DND-41 (cell line): ENCODE measurements at regions not wholly inside any gene's neighbourhood (a gene's known extent, or its start where the extent isn't known, plus 50 kb on each side); places are given as distances from the start of the nearest gene placed in this dataset.

ENCODE experiments used
- ATAC-seq: fragments of 200-7000 bp; cut with Tn5 transposase; 3 replicates; pipeline ENCODE4 v1.9.1; 2021; ENCODE audit warnings: low read depth; ENCODE audit not compliant: insufficient read depth
- DNase-seq: peaks from one replicate; pipeline ENCODE4 v3.0.0-alpha.2; 2020
- H2AFZ ChIP-seq: 2 replicates; pipeline ENCODE4 v1.6.0; 2012; ENCODE audit warnings: low read depth, low read length
- H3K27ac ChIP-seq: 2 replicates; pipeline ENCODE4 v1.5.1; 2012; ENCODE audit warnings: low read length, inconsistent platforms
- H3K27me3 ChIP-seq: fragments of 200-600 bp; sonication (generic); 2 replicates; pipeline ENCODE4 v1.6.0; 2012; ENCODE audit warnings: low read length, mild to moderate bottlenecking, inconsistent platforms; ENCODE audit not compliant: insufficient read depth, poor library complexity
- H3K36me3 ChIP-seq: 2 replicates; pipeline ENCODE4 v1.5.1; 2012; ENCODE audit warnings: low read length, inconsistent platforms; ENCODE audit not compliant: insufficient read depth
- H3K4me1 ChIP-seq: 2 replicates; pipeline ENCODE4 v1.5.1; 2012; ENCODE audit warnings: mild to moderate bottlenecking, low read length; ENCODE audit not compliant: insufficient read depth
- H3K4me2 ChIP-seq: 2 replicates; pipeline ENCODE4 v1.6.0; 2012; ENCODE audit warnings: mild to moderate bottlenecking, moderate library complexity, low read length, inconsistent platforms; ENCODE audit not compliant: insufficient read depth
- H3K4me3 ChIP-seq, 2 experiments: fragments of 200-600 bp in 1 of 2; shearing (Covaris generic) in 1 of 2; 2 replicates each; pipeline ENCODE4 v1.5.1; 2012 to 2016; ENCODE audit warnings: inconsistent platforms in 2 of 2, low read length in 2 of 2, mild to moderate bottlenecking in 2 of 2, low read depth in 1 of 2, moderate library complexity in 1 of 2
- H3K79me2 ChIP-seq: 2 replicates; pipeline ENCODE4 v1.6.0; 2012; ENCODE audit warnings: low read length, inconsistent platforms; ENCODE audit not compliant: insufficient read depth
- H3K9ac ChIP-seq: 2 replicates; pipeline ENCODE4 v1.6.0; 2012; ENCODE audit warnings: low read depth, mild to moderate bottlenecking, inconsistent platforms, low read length, moderate library complexity
- H3K9me3 ChIP-seq: 2 replicates; pipeline ENCODE4 v1.5.1; 2012; ENCODE audit warnings: low read length, moderate library complexity, mild to moderate bottlenecking, inconsistent platforms; ENCODE audit not compliant: insufficient read depth, severe bottlenecking
- H4K20me1 ChIP-seq: 2 replicates; pipeline ENCODE4 v1.6.0; 2012; ENCODE audit warnings: low read length; ENCODE audit not compliant: insufficient read depth
- CTCF ChIP-seq: IDR thresholded peaks from 2 replicates; pipeline ENCODE4 v1.5.1; 2012; ENCODE audit warnings: borderline replicate concordance, low read length, moderate library complexity, mild to moderate bottlenecking; ENCODE audit not compliant: poor library complexity, severe bottlenecking; ENCODE audit errors: extremely low read depth
- EZH2 ChIP-seq: IDR thresholded peaks from 3 replicates; pipeline ENCODE4 v1.6.1; 2012; ENCODE audit warnings: borderline replicate concordance, low read depth, mild to moderate bottlenecking, moderate library complexity, low read length, inconsistent platforms; ENCODE audit not compliant: severe bottlenecking

DNA sequence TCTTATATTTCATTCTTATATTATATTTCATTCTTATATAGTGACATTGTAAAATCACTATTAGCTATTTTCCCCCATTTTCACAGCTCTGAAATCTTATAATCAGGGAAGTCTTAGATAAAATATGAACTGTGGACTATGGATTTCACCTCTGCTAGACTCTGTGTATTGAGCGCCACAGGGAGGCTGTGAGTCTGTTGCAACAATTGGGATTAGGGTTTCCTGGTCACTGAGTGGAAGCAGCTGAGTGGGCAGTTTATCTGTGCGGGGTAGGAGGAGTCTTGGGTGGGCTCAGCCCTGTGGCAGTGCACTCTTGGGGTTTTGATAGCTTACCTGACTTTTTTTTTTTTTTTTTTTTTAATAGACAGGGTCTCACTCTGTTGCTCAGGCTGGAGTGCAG is 249.5 kb downstream of the PTTG2 start:
- DNase-seq (no peak), ATAC-seq (no peak)
- Histone ChIP-seq H3K4me2 (no peak overlapping the region), H3K4me1 (no peaks in the 10 kb centered on the region), H3K27me3 (no peaks in the 10 kb centered on the region), H3K79me2 (no peaks in the 10 kb centered on the region), H3K36me3 (no peaks in the 10 kb centered on the region), H3K9ac (no peak overlapping the region), H2AFZ (no peak overlapping the region), H4K20me1 (no peaks in the 10 kb centered on the region), H3K4me3 (no peak overlapping the region), H3K27ac (no peak overlapping the region), H3K9me3 (no peaks in the 10 kb centered on the region)
- no peak for TF ChIP-seq CTCF
- no peak for TF ChIP-seq EZH2

GRCh38 chr4:38210396-38211114 is 250.4 kb downstream of the PTTG2 start:
- H3K9ac ChIP-seq, result no peak overlapping the region
- no peak overlapping the region for H3K4me2 ChIP-seq
- H3K79me2 ChIP-seq, result no peaks in the 10 kb centered on the region
- H3K27ac ChIP-seq, result no peak overlapping the region
- TF ChIP-seq CTCF (no peak), EZH2 (no peak)
- no peaks in the 10 kb centered on the region for H3K4me1 ChIP-seq
- H2AFZ ChIP-seq, result no peak overlapping the region
- DNase-seq (no peak), ATAC-seq (no peak)
- no peaks in the 10 kb centered on the region for H4K20me1 ChIP-seq
- H3K36me3 ChIP-seq, result no peaks in the 10 kb centered on the region
- H3K27me3 ChIP-seq, result no peaks in the 10 kb centered on the region
- no peak overlapping the region for H3K4me3 ChIP-seq
- no peaks in the 10 kb centered on the region for H3K9me3 ChIP-seq

GRCh38 chr4:38211885-38212284 is 251.7 kb downstream of the PTTG2 start:
- H3K27ac ChIP-seq, result no peak overlapping the region
- H3K27me3 ChIP-seq, result no peaks in the 10 kb centered on the region
- H3K9me3 ChIP-seq, result no peaks in the 10 kb centered on the region
- no peak overlapping the region for H3K4me3 ChIP-seq
- no peaks in the 10 kb centered on the region for H4K20me1 ChIP-seq
- no peaks in the 10 kb centered on the region for H3K4me1 ChIP-seq
- no peak overlapping the region for H3K4me2 ChIP-seq
- TF ChIP-seq EZH2, result no peak
- no peaks in the 10 kb centered on the region for H3K36me3 ChIP-seq
- no peak for DNase-seq
- ATAC-seq, result no peak
- no peaks in the 10 kb centered on the region for H3K79me2 ChIP-seq
- no peak overlapping the region for H3K9ac ChIP-seq
- no peak overlapping the region for H2AFZ ChIP-seq

DNA sequence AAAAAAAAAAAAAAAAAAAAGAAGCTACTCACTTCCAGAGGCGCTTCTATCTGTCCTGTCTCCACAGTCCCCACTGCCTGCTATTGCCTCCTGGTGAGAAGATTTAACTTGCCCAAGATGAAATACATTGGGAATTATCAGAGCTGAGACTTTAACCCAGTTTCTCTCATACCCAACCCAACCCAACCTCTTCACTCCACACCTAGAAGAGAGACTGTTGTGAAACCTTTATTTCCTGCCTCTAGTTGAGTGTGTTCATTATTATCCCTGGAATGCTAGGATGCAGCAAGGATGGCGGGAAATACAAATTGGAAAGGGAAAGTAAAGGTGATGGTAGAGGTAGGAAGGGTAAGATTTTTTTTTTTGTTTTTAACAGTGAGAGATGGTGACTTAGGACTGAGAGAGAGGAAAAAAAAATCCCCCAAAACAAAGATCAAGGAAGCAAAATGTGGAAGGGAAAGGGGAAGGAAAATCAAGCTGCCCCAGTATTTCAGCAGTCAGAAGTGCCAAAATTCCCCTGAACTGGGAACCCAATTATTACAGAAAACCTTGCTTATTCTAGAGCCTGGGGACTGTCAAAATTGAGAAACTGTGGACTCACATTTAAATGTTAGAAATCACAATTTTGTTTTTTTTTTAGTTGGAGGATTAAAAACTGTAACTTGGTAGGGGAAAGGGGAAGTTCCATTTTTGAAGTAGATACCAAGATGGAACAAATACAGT is 253.0 kb downstream of the PTTG2 start:
- ATAC-seq (no peak), DNase-seq (no peak)
- Histone ChIP-seq H2AFZ (no peak overlapping the region), H3K36me3 (no peaks in the 10 kb centered on the region), H3K79me2 (no peaks in the 10 kb centered on the region), H3K27ac (no peak overlapping the region), H3K4me2 (no peak overlapping the region), H3K27me3 (no peaks in the 10 kb centered on the region), H3K9me3 (no peaks in the 10 kb centered on the region), H3K4me1 (no peaks in the 10 kb centered on the region), H3K4me3 (no peak overlapping the region), H3K9ac (no peak overlapping the region), H4K20me1 (no peaks in the 10 kb centered on the region)
- TF ChIP-seq CTCF (no peak), EZH2 (no peak)
